OCI-LY3 (cell line): ENCODE measurements at regions not wholly inside any gene's neighbourhood (a gene's known extent, or its start where the extent isn't known, plus 50 kb on each side); places are given as distances from the start of the nearest gene placed in this dataset.
"Not testable (repeated sequence)": the region's sequence is repeated elsewhere in the genome, so short reads cannot be mapped to it uniquely, and the experiment has no call there.

Experiments used
- H2AFZ ChIP-seq: fragments of 200-600, 300-600 bp; shearing (Covaris generic); 2 replicates; pipeline ENCODE4 v1.6.0; 2014; ENCODE audit warnings: antibody characterized with exemption, low read depth, low read length
- H3K27ac ChIP-seq: fragments of 200-600, 300-600 bp; sonication (generic); 2 replicates; pipeline ENCODE4 v1.5.1; 2014; ENCODE audit warnings: mild to moderate bottlenecking, low read length, moderate library complexity, mixed read lengths
- H3K27me3 ChIP-seq: fragments of 200-600, 300-600 bp; sonication (generic); 2 replicates; pipeline ENCODE4 v1.6.1; 2014; ENCODE audit warnings: low read depth, low read length, mixed read lengths
- H3K36me3 ChIP-seq: fragments of 200-600, 300-600 bp; sonication (generic); replicated peaks from 2 replicates; pipeline ENCODE3; 2014; ENCODE audit warnings: low read depth, low read length, mixed read lengths
- H3K4me1 ChIP-seq: fragments of 300-600, 200-600 bp; sonication (generic); 2 replicates; pipeline ENCODE4 v1.6.1; 2014; ENCODE audit warnings: low read length, mixed read lengths
- H3K4me2 ChIP-seq: fragments of 200-600, 300-600 bp; sonication (generic); 2 replicates; pipeline ENCODE4 v1.6.1; 2014; ENCODE audit warnings: low read length, mixed read lengths
- H3K4me3 ChIP-seq: fragments of 300-600, 200-600 bp; sonication (generic); 2 replicates; pipeline ENCODE4 v1.5.1; 2014; ENCODE audit warnings: antibody characterized with exemption, mild to moderate bottlenecking, low read length, moderate library complexity
- H3K79me2 ChIP-seq: fragments of 300-600, 200-600 bp; shearing (Covaris generic); 2 replicates; pipeline ENCODE4 v1.6.1; 2014; ENCODE audit warnings: mild to moderate bottlenecking, low read length, mixed read lengths
- H3K9ac ChIP-seq: fragments of 300-600, 200-600 bp; shearing (Covaris generic); 2 replicates; pipeline ENCODE4 v1.6.0; 2014; ENCODE audit warnings: mild to moderate bottlenecking, low read length, moderate library complexity
- H3K9me3 ChIP-seq: fragments of 200-600, 300-600 bp; shearing (Covaris generic); 2 replicates; pipeline ENCODE4 v1.6.1; 2014; ENCODE audit warnings: low read length, mixed read lengths; ENCODE audit not compliant: insufficient read depth
- H4K20me1 ChIP-seq: fragments of 200-600, 300-600 bp; sonication (generic); 2 replicates; pipeline ENCODE4 v1.6.1; 2016; ENCODE audit warnings: low read length, mixed read lengths; ENCODE audit not compliant: insufficient read depth
- EZH2phosphoT487 ChIP-seq: fragments of 200-600 bp; shearing (Covaris generic); IDR thresholded peaks from 2 replicates; pipeline ENCODE4 v1.6.1; 2018; ENCODE audit warnings: antibody characterized with exemption, mixed run types, low read depth
- TF ChIP-seq, protein P1 (sequence below): fragments of 200-600, 300-600 bp; sonication (generic); IDR thresholded peaks from 2 replicates; pipeline ENCODE4 v1.5.1; 2014; ENCODE audit warnings: antibody characterized with exemption, low read length, low read depth

- Histone ChIP-seq H3K36me3 (no peaks in the 10 kb centered on the region), H3K4me2 (no peak overlapping the region), H3K9ac (no peak overlapping the region), H3K79me2 (no peaks in the 10 kb centered on the region), H3K27ac (no peak overlapping the region), H3K4me3 (no peak overlapping the region), H4K20me1 (no peaks in the 10 kb centered on the region), H2AFZ (no peak overlapping the region), H3K9me3 (no peaks in the 10 kb centered on the region), H3K27me3 (no peaks in the 10 kb centered on the region), H3K4me1 (peaks cover 3% of the 10 kb centered on the region; the same call in 1 of the 2 replicates)
- no peak for TF ChIP-seq EZH2phosphoT487
- TF ChIP-seq, protein P1, sequence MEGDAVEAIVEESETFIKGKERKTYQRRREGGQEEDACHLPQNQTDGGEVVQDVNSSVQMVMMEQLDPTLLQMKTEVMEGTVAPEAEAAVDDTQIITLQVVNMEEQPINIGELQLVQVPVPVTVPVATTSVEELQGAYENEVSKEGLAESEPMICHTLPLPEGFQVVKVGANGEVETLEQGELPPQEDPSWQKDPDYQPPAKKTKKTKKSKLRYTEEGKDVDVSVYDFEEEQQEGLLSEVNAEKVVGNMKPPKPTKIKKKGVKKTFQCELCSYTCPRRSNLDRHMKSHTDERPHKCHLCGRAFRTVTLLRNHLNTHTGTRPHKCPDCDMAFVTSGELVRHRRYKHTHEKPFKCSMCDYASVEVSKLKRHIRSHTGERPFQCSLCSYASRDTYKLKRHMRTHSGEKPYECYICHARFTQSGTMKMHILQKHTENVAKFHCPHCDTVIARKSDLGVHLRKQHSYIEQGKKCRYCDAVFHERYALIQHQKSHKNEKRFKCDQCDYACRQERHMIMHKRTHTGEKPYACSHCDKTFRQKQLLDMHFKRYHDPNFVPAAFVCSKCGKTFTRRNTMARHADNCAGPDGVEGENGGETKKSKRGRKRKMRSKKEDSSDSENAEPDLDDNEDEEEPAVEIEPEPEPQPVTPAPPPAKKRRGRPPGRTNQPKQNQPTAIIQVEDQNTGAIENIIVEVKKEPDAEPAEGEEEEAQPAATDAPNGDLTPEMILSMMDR, result no peak
Measured at GRCh38 chr5:25448646-25449045, 803.9 kb upstream of the CDH10 start.

- Histone ChIP-seq H3K27ac (no peak overlapping the region), H3K4me3 (no peak overlapping the region), H3K36me3 (no peaks in the 10 kb centered on the region), H3K79me2 (no peaks in the 10 kb centered on the region), H3K4me1 (no peaks in the 10 kb centered on the region), H3K4me2 (no peak overlapping the region), H3K9ac (no peak overlapping the region), H3K27me3 (no peaks in the 10 kb centered on the region), H2AFZ (no peak overlapping the region), H3K9me3 (no peaks in the 10 kb centered on the region), H4K20me1 (no peaks in the 10 kb centered on the region)
- TF ChIP-seq, protein P1, result no peak
- no peak for TF ChIP-seq EZH2phosphoT487
Measured at GRCh38 chr5:25448190-25448621, 803.4 kb upstream of the CDH10 start.

DNA sequence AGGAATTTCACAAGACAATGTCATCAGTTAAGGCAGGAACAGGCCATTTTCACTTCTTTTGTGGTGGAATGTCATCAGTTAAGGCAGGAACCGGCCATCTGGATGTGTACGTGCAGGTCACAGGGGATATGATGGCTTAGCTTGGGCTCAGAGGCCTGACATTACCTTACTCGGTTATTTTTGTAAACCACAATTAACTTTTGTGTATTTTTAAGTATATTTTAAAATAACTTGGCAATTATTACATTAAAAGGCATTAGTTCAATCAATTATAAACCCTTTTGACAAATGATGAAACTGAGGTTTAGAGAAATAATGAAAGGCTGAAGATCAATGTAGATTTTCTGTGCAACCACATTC is 801.3 kb upstream of the CDH10 start:
- H3K4me3 ChIP-seq, H2AFZ ChIP-seq, H4K20me1 ChIP-seq, H3K36me3 ChIP-seq, H3K79me2 ChIP-seq, H3K4me1 ChIP-seq, H3K9me3 ChIP-seq, H3K9ac ChIP-seq, H3K4me2 ChIP-seq, H3K27me3 ChIP-seq, H3K27ac ChIP-seq: not testable (repeated sequence)

GRCh38 chr5:25445381-25446060 is 800.7 kb upstream of the CDH10 start:
- H3K4me2 ChIP-seq, H3K9ac ChIP-seq, H3K36me3 ChIP-seq, H3K4me3 ChIP-seq, H3K27me3 ChIP-seq, H3K79me2 ChIP-seq, H3K27ac ChIP-seq, H3K4me1 ChIP-seq, H4K20me1 ChIP-seq, H3K9me3 ChIP-seq, H2AFZ ChIP-seq: not testable (repeated sequence)

DNA sequence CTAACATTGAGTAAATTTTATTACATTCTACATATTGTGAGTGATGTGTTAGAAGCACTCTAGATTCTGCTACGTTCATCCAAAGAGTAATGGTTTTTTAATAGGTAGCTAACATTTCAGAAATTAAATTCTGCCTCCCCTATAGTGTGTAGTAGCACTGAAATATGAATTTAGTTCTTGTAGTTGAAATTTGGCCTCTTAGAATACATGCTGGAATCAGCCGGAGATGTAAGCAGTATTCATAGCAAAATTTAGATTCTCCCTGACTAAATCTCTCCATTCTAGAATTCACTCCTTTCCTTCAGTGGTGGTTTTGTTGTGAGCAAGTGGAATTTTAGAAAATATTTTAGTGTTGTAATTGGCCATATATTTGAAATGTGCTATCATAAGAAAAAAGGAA is 799.9 kb upstream of the CDH10 start:
- Histone ChIP-seq H3K4me3 (no peak overlapping the region), H3K9me3 (no peaks in the 10 kb centered on the region), H3K4me1 (no peaks in the 10 kb centered on the region), H3K27me3 (no peaks in the 10 kb centered on the region), H3K36me3 (no peaks in the 10 kb centered on the region), H3K79me2 (no peaks in the 10 kb centered on the region), H3K9ac (no peak overlapping the region), H2AFZ (no peak overlapping the region; the same call in 1 of the 2 replicates), H3K4me2 (no peak overlapping the region), H4K20me1 (no peaks in the 10 kb centered on the region), H3K27ac (no peak overlapping the region)
- TF ChIP-seq, protein P1, result no peak
- TF ChIP-seq EZH2phosphoT487, result no peak
